ENCODE measurements at regions not wholly inside any gene's neighbourhood (a gene's known extent, or its start where the extent isn't known, plus 50 kb on each side); places are given as distances from the start of the nearest gene placed in this dataset.
"Not testable (repeated sequence)": the region's sequence is repeated elsewhere in the genome, so short reads cannot be mapped to it uniquely, and the experiment has no call there.

GRCh38 chr2:16349811-16350210, 315.8 kb downstream of the CYRIA start:
- Mint-ChIP-seq H3K9me3 (ENCODE audit: unreplicated experiment) (peaks cover 44% of the 10 kb centered on the region), H3K27me3 (ENCODE audit: unreplicated experiment) (no peaks in the 10 kb centered on the region), H3K36me3 (ENCODE audit: unreplicated experiment) (no peaks in the 10 kb centered on the region), H3K27ac (ENCODE audit: unreplicated experiment) (no peak overlapping the region), H3K4me1 (ENCODE audit: unreplicated experiment) (no peaks in the 10 kb centered on the region), H3K4me3 (ENCODE audit: unreplicated experiment) (no peak overlapping the region)
- TF ChIP-seq CTCF (IDR thresholded peaks at IDR 0.05): no peak
- no peak for DNase-seq (ENCODE audit: extremely low spot score, unreplicated experiment)

GRCh38 chr2:16348821-16349515, 316.7 kb downstream of the CYRIA start:
- Mint-ChIP-seq H3K27me3 (ENCODE audit: unreplicated experiment) (no peaks in the 10 kb centered on the region), H3K36me3 (ENCODE audit: unreplicated experiment) (no peaks in the 10 kb centered on the region)

GRCh38 chr2:16346671-16347070, 319.0 kb downstream of the CYRIA start:
- H3K36me3 Mint-ChIP-seq (ENCODE audit: unreplicated experiment): no peaks in the 10 kb centered on the region
- TF ChIP-seq CTCF (IDR thresholded peaks at IDR 0.05): no peak
- no peaks in the 10 kb centered on the region for H3K27me3 Mint-ChIP-seq (ENCODE audit: unreplicated experiment)
- DNase-seq (ENCODE audit: extremely low spot score, unreplicated experiment): no peak
- no peak overlapping the region for H3K4me3 Mint-ChIP-seq (ENCODE audit: unreplicated experiment)
- H3K4me1 Mint-ChIP-seq (ENCODE audit: unreplicated experiment): no peaks in the 10 kb centered on the region
- peaks cover 45% of the 10 kb centered on the region for H3K9me3 Mint-ChIP-seq (ENCODE audit: unreplicated experiment)
- H3K27ac Mint-ChIP-seq (ENCODE audit: unreplicated experiment): no peak overlapping the region

More at GRCh38 chr2:16348821-16349515, 316.7 kb downstream of the CYRIA start:
- H3K4me1 Mint-ChIP-seq (ENCODE audit: unreplicated experiment): no peaks in the 10 kb centered on the region
- H3K9me3 Mint-ChIP-seq (ENCODE audit: unreplicated experiment): peaks cover 46% of the 10 kb centered on the region
- H3K4me3 Mint-ChIP-seq (ENCODE audit: unreplicated experiment): no peak overlapping the region
- no peak for DNase-seq (ENCODE audit: extremely low spot score, unreplicated experiment)
- no peak for TF ChIP-seq CTCF (IDR thresholded peaks at IDR 0.05)
- H3K27ac Mint-ChIP-seq (ENCODE audit: unreplicated experiment): no peak overlapping the region

- H3K27ac Mint-ChIP-seq (ENCODE audit: unreplicated experiment); H3K36me3 Mint-ChIP-seq (ENCODE audit: unreplicated experiment); H3K27me3 Mint-ChIP-seq (ENCODE audit: unreplicated experiment); H3K4me1 Mint-ChIP-seq (ENCODE audit: unreplicated experiment); H3K4me3 Mint-ChIP-seq (ENCODE audit: unreplicated experiment); DNase-seq (ENCODE audit: extremely low spot score, unreplicated experiment): not testable (repeated sequence)
- peaks cover 39% of the 10 kb centered on the region for H3K9me3 Mint-ChIP-seq (ENCODE audit: unreplicated experiment)
Measured at GRCh38 chr2:16345231-16345630, 320.4 kb downstream of the CYRIA start.

GRCh38 chr2:16339206-16339605, 326.4 kb downstream of the CYRIA start:
- Mint-ChIP-seq H3K4me1 (ENCODE audit: unreplicated experiment) (no peaks in the 10 kb centered on the region), H3K27ac (ENCODE audit: unreplicated experiment) (no peak overlapping the region), H3K27me3 (ENCODE audit: unreplicated experiment) (no peaks in the 10 kb centered on the region), H3K4me3 (ENCODE audit: unreplicated experiment) (no peak overlapping the region), H3K36me3 (ENCODE audit: unreplicated experiment) (no peaks in the 10 kb centered on the region), H3K9me3 (ENCODE audit: unreplicated experiment) (peaks cover 37% of the 10 kb centered on the region)
- no peak for TF ChIP-seq CTCF (IDR thresholded peaks at IDR 0.05)
- DNase-seq (ENCODE audit: extremely low spot score, unreplicated experiment): no peak

Data from osteocyte (in vitro differentiated cells).